ENCODE measurements at regions not wholly inside any gene's neighbourhood (a gene's known extent, or its start where the extent isn't known, plus 50 kb on each side); places are given as distances from the start of the nearest gene placed in this dataset.

DNA sequence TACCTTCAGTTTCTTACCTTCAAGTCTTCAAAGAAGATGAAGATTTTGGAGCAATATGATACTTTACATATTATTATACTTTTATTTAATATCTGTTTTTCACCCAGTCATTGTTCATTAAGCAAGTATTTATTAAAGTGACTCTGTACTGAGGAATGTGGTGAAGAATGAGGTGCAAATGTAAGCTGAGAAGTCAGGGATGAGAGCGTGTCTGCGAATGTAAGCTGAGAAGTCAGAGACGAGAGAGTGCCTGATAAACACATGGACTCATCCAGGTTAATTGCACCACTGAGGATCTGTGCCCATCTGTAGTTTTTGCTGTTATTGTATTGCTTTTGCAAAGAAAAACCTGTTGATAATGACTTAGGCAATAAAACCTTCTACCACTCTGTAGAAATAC, 211.9 kb upstream of the FAR2 start:
- DNase-seq, result no peak

DNA sequence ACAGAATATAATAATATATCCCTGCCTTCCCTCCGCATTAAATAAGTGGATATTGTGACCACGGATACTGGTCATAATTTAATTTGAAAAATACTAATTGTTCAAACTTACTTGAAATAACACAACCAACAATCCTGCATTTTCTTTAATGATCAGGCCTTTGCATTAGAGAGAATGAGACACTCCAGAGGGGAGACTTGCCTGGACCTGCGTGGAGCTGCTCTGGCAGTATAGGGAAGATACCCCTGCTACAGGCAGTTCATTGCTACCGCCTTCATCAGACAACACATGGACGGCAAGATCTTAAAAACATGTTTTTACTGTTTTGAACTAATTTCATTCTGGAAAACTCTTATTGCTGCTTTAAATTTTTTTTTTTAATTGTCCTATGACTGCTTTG, 211.0 kb upstream of the FAR2 start:
- no peak for DNase-seq

DNA sequence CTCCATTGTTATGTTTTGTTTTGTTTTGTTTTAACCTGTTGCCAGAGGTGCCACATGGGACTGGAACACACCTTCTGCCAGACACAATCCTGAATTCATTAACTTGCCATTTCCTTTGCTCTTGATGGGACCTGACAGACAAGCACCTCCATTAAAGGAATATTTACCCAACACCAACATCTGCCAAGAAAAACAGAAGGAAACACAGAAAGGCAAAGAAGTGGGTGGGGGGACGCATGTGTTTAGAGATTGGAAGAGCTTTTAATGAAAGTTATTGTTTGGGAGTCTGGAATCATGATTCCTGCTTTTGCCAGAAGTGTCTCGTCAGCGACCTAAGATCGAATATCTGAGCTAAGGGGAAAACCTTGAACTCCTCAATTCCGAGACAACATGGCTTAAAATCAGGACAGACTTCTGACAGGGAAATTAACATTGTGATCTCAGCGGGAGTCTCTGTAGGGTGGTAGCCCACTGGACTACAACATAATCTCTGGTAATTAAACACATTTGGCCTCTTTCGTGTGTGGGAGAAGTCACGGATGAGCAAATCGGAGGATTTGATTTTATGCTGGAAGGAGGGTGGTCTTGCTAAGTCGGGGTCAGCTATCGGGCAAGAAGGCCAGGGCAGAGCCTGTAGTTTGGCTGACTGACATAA, 210.4 kb upstream of the FAR2 start:
- DNase-seq, result peak; percentile 33

DNA sequence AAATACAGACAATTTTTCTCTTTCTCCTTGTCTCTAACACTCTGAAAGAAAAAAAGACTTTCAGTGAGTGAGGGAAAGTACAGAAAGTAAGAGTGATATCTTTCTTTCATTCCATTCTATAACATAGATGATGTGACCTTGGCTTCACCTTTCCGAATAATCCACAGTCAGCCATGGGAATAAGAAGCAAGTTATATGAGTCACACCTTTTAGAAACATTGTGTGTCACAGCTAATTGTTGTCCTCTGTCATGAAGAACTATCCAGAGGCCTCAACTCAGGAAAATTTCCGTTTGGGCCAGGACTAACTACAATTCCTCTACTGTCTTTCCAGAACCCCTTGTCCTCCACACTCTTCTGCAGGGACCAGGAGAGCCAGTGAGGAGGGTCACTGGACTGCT, 209.7 kb upstream of the FAR2 start:
- no peak for DNase-seq

DNA sequence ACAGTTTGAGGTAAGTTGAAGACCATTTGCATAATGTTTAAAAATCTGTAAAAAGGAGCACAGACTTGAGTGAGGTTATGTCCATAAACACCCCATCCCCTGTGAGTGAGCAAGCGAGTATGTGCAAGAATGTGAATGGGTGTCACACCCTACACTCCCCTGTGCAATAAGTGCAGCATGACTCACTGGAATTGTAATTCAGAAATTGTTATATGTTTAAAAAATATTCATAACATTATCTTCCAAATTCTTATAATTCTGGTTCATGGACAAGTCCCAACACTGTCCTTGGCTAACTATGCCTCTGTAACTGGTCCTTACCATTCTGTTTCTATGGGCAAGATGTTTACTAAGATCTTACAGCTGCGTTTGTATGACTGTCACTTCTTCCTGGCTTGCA, 207.8 kb upstream of the FAR2 start:
- no peak for DNase-seq

DNA sequence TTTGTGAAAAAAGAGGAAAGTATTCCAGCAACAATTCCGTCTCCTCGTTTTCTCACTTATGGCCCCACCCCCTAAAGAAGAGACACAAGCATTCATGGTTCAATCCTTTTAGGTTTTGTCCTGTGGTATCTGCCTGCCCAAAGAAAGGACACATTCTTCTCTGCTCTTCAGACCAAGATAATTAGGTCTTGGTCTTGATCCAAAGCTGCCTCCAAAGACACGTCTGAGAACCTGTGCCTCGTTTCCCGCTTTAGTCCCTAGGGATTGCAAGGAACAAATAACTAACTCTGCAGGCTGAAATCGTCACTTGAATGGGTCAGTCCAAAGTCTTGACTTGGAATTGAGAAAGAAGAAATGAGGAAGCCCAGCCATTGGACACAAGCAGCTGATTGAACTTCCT, 202.7 kb upstream of the FAR2 start:
- no peak for DNase-seq

DNA sequence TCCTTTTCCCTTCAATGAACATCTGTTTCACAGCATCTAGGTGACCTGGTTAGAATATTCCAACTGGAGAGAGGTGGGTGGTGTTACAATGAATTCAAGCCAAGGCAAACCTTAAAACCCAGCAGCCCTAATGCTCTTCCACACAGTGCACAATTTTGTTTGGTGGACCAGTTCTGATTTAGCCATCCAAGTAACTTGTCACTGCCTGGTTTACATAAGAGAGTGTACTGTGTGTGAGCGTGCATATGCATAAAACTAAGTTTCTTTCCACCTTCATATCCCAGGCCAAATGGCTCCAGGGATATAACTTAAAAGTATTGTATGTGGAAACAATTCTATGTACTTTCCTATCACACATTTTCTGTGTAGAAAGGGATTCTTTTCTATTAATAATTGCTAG, 200.4 kb upstream of the FAR2 start:
- no peak for DNase-seq

DNA sequence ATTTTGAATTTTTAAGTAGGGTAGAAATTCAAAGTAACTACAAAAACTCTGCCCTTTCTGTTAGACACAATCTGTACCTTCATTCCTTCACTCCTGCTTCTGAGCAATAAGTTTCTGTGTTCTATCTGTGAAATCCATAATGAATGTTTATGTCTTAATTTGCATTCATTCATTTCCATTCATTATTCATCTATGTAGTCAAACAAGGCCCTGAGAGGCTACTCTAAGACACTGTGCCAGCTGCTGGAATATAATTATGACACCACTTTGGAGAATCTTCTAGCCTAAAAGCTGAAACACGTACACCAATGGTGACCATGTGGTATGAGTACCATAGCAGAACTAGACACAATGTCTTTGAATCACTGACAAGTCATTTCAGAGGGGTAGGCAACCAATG, 199.9 kb upstream of the FAR2 start:
- no peak for DNase-seq

DNA sequence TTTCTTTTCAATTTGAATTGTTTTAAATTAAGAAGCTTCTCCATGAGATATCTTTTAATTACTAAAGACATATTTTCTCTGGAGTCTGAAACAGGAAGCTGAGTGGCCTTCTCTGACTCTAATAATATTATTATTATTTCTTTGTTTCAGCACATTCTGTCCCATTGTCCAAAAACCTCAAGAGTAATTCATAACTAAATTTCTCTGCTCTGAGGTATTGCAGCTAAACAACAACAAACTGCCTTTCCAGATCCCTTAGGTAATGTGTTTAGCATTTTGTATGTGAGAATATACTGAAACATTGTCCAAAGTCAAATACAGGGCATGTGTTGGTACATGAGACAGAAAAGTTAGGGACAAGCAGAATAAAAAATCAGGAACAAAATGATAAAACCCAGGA, 199.0 kb upstream of the FAR2 start:
- DNase-seq, result no peak

DNA sequence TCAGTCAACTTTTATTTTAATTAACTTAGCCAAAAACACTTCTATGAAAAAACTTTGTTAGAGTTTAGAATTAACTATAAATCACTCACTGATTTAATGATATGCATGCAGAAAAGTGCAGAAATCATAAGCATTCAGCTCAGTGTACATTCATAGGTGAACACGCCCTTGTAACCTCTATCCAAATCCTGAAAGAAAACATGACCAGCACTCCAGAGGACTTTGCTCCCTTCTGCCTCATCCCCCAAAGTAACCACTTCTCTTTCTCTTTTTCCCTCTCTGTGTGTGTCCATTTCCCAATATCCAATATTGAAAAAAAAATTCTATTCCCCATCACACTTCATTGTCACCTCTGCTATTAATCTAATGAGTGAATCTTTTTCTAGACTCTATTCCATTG, 197.1 kb upstream of the FAR2 start:
- DNase-seq, result no peak

DNA sequence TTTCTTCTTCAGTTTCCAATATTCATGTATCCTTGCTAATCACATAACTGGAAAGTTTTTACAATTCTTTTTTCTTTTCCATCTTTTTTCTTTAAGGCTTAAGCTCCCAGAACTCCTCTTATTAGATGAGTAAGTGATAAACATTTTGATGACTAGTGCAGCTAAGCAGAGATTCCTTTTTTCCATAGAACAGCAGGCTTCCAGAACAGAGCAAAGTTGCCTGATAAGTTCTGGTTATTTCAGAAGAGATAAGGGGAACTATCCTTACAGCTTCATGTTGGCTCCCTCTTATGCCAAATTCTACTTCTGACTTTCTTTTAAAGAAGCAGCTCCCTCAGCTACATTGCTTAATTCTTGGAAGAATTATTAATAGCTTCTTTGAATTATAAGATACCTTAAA, 194.7 kb upstream of the FAR2 start:
- DNase-seq, result no peak

DNA sequence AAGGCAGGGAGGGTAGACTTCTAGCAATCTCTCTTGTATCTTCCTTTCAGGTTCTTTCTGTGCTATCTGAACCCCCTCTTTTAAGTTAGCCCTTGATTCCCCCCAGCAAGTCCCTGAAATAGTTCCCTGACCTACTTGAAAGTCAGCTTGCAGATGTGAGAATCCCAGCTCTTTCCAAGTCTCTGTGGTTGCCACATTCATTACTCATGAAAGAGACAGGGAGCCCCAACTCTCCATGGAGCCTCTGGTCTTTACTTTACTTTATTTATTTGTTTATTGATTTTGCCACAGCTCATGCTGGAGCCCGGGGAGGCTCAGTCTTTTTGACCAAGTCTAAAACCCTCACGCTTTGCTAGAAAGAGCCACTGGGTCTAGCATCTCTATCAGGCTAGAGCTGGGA, 193.6 kb upstream of the FAR2 start:
- no peak for DNase-seq

DNA sequence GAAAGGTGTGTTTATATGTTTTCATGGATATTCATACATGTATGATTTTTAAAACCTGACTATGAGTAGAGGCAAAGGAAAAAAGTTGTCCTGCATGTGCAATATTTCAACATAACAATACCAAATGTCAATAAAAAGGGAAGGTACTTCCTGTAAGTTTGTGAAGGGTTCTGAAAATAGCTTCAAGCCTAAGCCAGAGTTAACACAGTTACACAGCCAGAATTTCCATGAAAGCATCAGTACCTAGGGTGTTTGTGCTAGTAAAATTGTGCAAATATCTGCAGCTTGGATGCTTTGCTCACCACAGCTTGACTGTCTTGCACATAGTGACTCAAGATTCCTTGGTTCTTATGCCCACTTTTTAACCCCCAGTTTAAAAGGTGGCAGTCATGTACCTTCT, 193.1 kb upstream of the FAR2 start:
- DNase-seq, result no peak

DNA sequence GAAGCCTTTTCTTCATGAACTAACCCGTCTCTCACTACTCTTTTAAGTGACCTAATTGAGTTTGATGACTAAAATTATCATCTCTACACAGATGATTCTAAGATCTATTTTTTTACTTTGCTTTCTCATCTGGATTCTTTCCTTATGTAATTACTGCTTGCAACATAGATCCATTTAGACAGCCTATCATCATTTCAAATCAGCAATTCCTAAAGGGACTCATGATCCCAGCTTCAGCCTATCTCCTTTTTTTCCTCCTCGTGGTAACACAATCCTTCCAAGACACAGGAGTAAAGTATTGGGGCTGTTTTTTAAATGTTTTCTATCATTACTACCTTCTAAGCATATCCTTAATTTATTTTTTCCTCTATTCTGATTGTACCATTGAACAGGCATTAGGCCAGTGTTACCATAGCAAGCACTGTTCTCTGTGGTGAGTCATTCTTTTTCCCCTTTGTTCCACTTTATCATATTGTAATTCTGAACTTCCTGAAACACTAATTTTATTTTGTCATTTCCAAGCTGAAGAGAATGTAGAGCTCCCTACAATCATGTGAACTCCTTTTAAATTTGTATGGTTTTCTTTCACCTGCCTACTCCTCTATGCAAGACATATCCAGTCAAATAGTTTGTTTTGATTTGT, 190.4 kb upstream of the FAR2 start:
- DNase-seq, result no peak

DNA sequence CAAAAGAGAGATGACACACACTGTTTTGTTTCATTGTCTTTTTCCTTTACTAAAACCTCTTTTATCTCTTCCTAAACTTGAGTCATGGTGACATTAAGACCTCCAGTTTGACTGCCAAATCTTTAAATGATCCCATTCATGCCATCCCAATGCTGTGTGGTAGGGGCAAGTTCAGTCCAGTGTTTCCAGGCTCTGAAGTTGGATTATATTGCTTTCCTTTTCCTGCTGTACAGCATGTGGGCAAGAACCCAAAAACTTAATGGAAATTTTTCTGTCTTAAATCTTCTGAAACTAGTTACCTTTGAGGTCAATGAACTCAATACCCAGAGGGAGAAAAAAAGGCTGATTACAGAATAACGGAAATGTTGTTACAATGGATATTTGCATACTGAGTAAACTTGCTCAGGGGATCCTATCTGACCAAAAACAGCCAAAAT, 187.1 kb upstream of the FAR2 start:
- peak; percentile 35 for DNase-seq

DNA sequence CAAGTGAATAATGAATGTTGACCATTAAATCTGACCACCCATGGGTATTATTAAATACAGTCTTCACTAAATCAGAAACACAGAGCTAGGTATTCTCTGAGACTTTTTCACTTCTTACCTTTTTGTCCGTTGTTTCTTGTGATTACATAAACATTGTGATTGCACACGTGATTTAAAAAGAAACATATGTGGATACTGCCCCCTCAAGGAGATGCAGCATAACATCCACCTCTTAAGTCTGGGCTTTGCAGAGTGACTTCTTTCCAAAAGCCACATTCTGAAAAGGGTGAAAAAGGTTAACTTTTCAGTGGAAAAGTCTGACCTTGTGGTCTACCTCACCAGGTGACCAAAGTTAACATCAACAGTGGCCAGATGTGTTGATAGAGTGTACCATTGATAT, 185.5 kb upstream of the FAR2 start:
- no peak for DNase-seq

DNA sequence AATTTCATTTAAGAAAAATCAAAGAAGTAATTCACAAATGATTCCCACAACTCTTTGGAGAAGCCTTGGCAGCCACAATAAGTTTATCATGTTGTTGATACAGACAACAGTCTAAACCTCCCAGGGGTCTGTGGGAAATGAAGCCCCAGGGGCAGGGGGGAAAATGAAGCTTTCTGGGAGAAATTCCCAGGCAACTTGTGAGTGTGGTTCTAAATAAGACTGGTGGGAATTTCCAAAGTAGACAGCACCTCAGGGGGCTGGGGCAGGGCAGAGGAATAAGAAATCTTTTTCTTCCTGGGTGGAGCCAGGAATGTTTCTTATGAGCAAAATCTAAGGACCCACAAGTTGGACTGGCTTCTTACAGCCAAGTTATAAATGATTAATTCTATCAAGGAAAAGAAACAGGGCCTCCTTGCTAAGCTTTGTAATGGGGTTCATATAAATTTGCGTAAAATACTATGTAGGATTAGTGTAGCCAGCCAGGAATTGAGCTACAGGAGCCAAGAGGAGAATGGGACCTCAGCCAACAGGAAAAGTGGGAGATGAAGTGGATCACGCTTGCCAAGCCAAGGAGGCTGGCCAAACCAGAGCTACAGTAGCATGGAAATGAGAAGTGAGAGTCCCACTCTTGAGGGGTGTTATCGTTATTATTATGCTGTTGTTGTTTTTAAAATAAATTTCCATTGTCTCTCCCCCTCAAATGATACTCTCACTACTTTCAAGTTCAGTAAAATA, 182.9 kb upstream of the FAR2 start:
- DNase-seq, result peak; percentile 71

DNA sequence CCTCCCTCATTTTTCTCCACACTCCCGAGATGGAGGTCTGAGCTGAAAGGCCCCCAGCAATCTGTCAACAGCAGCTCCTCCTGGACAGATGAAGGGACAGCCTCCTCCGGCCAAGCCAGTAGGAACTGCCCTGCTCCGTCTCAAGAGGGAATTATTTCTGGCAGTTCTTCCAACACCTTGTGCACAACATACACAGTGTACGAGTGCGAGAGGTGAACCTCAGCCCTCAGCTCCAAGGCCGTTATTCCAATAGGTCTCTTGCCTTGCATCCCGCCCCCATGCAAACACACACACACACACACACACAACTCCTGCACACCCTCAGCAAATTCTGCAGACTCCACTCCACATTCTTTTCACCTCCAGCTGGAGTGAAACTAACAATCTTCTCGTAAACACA, 181.7 kb upstream of the FAR2 start:
- DNase-seq, result no peak

DNA sequence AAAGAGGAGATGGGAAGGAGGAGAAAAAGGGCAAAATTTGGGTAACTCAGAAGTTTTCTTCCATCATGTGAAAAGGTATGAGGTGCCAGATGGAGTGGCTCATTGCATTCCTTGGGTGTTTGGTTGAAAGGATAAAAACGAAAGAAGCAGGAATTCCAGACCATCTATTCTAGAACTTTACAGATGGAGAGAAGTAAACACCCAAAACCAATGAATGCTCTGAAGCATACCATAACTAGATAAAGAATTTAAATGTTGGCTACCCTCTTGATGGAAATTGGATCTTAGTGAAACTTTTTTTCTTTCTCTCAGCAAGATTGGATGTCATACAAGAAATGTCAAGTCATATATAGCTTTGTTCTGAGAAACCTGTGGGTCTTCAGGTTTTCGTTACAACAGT, 175.6 kb upstream of the FAR2 start:
- DNase-seq, result no peak

DNA sequence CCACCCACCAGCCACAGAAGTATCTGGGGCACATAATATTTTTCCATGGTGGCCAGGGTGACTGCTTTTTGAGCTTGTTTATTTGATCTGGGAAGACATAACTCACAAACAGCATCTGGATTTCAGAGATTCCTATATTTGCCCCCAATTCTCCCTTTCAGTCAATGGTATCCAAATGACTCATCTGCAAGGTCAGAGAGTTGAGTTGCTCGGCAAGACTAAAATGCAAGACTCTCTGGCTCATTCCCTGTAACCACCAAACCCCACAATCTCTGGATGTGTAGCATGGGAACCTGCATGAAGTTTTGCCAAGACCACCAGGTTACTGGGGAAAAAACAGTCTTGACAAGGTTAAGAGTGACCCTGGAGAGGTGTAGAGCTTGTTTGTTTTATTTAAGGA, 174.9 kb upstream of the FAR2 start:
- no peak for DNase-seq

DNA sequence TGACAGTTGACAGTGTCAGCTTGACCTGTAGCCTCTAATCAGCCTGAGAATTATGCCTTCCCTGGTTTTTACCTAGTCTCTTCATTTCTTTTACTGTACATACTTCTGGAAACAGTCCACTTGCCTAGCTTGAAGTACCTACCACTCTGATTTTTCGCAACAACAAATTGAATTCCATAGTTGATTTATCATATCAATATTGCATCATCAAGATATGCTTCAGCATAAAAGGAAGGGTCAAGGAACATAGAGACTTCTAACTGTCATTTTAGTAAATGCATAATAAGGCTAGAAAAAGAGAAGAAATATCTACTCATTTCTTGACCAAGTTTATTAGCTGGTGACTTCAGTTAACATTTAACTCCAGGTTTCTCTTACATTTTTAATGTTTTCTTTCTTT, 174.2 kb upstream of the FAR2 start:
- no peak for DNase-seq

DNA sequence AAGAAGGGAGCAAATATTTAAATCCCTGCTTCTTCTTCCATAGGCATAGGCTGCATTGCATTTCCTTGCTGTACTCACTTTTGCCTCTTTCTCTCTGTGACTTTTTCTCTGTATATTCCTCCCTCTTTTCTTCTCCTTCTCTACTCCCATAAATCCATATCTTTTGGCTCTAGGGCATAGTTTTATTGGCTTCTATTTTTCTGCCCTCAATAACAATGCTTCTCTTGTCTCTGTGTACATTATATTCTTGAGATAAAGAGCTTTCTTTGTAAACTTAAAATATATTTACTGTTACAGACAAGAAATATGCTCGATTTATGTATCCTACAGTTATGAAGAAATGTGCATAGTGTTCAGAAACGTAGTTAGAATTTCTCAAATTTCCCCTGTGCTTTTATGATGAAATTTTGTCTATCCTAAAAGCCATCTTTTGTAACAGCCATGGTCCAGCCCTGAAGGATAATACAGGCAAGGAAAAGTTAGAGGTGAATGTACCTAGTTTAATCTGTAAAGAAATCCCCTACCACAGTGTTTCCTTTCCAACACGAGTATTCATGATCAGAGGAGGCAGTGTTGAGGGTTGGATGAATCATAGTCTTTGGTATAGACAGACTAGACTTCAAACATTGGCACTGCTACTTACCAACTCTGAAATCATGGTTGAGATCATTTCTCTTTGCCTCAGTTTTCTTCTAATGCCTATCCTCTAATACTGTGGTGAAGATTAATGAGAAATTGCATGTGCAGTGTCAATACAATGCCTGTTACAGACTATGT, 173.3 kb upstream of the FAR2 start:
- DNase-seq, result no peak

DNA sequence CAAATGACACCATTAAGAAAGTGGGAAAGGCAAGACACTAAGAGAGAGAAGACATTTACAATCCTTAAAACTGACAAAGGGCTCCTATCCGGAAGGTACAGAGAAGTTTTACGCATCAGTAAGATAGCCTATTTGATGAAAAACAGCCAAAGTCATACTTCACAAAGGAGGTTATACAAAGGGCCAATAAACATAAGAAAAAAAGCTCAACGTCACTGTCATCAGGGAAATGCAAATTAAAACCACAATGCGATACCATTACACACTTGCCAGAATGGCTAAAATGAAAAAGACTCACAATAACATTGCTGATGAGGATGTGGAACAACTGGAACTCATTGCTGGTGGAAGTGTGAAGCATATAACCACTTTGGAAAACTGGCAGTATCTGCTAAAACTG, 168.6 kb upstream of the FAR2 start:
- DNase-seq, result no peak

Measured in muscle of arm (tissue), 1 donor.